Type B pancreatic cell (in vitro differentiated cells): ENCODE measurements at regions not wholly inside any gene's neighbourhood (a gene's known extent, or its start where the extent isn't known, plus 50 kb on each side); places are given as distances from the start of the nearest gene placed in this dataset.

ENCODE experiments used
- DNase-seq: peaks from one replicate; pipeline ENCODE4 v3.0.0; 2021; ENCODE audit warnings: mixed read lengths; ENCODE audit not compliant: unreplicated experiment; ENCODE audit errors: extremely low spot score
- H3K27ac Mint-ChIP-seq: 2 replicates; pipeline ENCODE4 v1.8.0; 2021; ENCODE audit warnings: mild to moderate bottlenecking, mixed read lengths
- H3K27me3 Mint-ChIP-seq: 2 replicates; pipeline ENCODE4 v1.8.0; 2021; ENCODE audit warnings: mixed read lengths
- H3K36me3 Mint-ChIP-seq: 2 replicates; pipeline ENCODE4 v1.8.0; 2021; ENCODE audit warnings: mixed read lengths
- H3K4me1 Mint-ChIP-seq: one replicate; pipeline ENCODE4 v1.8.0; 2021; ENCODE audit warnings: mixed read lengths; ENCODE audit not compliant: unreplicated experiment
- H3K4me3 Mint-ChIP-seq: 2 replicates; pipeline ENCODE4 v1.8.0; 2021; ENCODE audit warnings: mild to moderate bottlenecking, mixed read lengths
- H3K9me3 Mint-ChIP-seq: 2 replicates; pipeline ENCODE4 v1.8.0; 2021; ENCODE audit warnings: mixed read lengths
- TF ChIP-seq, protein P1 (sequence below): fragments of 200-600 bp; sonication (generic); conservative IDR thresholded peaks from 2 replicates; pipeline ENCODE4 v1.5.0; 2021; ENCODE audit warnings: antibody characterized with exemption, mild to moderate bottlenecking

DNA sequence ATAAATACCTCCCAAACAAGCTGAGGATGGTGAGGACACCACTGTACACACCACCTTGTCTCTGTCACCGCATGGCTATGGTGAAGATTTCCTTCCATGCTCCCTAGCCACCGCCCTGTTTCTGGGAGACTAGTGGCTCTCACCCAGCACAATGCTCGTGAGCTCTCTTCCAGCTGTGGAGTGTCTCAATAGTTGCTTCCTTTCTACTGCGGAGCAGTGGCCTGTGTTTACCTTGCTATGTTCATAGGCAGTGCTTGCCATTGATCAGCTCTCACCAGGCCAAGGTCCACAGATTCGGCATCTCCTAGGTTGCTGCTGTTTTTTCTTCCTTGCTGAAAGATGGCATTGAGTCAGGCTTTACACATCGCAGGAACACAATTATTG, 313.6 kb upstream of the RTL1 start:
- H3K36me3 Mint-ChIP-seq: no peaks in the 10 kb centered on the region
- peak overlapping the region; percentile 33 for H3K4me3 Mint-ChIP-seq
- DNase-seq: peak; percentile 34
- no peaks in the 10 kb centered on the region for H3K27me3 Mint-ChIP-seq
- H3K4me1 Mint-ChIP-seq: peaks cover 13% of the 10 kb centered on the region
- no peak overlapping the region for H3K27ac Mint-ChIP-seq
- H3K9me3 Mint-ChIP-seq: peaks cover 9% of the 10 kb centered on the region
- TF ChIP-seq, protein P1, sequence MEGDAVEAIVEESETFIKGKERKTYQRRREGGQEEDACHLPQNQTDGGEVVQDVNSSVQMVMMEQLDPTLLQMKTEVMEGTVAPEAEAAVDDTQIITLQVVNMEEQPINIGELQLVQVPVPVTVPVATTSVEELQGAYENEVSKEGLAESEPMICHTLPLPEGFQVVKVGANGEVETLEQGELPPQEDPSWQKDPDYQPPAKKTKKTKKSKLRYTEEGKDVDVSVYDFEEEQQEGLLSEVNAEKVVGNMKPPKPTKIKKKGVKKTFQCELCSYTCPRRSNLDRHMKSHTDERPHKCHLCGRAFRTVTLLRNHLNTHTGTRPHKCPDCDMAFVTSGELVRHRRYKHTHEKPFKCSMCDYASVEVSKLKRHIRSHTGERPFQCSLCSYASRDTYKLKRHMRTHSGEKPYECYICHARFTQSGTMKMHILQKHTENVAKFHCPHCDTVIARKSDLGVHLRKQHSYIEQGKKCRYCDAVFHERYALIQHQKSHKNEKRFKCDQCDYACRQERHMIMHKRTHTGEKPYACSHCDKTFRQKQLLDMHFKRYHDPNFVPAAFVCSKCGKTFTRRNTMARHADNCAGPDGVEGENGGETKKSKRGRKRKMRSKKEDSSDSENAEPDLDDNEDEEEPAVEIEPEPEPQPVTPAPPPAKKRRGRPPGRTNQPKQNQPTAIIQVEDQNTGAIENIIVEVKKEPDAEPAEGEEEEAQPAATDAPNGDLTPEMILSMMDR: no peak

DNA sequence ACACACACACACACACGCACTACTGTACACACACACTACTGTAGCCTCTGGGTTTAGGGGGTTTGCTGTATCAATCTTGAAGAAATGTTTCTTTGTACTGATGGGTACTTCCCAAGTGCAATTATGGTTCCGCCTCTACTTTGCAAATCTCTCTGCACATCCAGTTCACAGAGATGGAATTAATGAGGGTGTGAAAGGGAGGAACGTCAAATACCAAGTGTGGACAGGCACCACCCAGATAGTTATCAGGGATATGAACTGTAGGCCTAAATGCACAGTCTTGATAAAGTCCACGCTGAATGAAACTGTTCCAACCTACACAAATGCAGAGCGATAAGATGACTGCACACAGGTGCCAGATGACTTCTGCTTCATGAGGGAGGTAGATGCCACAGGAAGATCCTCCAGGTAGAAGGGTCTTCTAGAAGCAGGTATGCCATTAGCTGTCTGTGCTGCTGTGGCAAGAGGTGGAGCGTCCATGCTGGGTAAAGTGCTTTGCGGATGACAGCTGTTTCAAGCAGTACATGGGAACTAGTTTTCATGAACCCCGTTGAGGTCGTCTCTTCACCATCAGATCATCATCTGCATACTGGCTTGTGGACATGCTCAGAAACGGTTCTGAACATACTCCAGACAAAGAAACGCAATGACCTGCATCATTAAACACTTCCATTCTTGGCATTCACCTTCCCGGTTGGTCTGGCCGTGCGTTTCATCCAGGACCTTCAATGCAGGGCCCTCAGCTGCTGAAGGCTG, 314.3 kb upstream of the RTL1 start:
- DNase-seq: peak; percentile 16
- Mint-ChIP-seq H3K4me1 (peaks cover 16% of the 10 kb centered on the region), H3K36me3 (no peaks in the 10 kb centered on the region), H3K27me3 (no peaks in the 10 kb centered on the region), H3K4me3 (no peak overlapping the region), H3K27ac (no peak overlapping the region), H3K9me3 (peaks cover 7% of the 10 kb centered on the region)
- TF ChIP-seq, protein P1: no peak

DNA sequence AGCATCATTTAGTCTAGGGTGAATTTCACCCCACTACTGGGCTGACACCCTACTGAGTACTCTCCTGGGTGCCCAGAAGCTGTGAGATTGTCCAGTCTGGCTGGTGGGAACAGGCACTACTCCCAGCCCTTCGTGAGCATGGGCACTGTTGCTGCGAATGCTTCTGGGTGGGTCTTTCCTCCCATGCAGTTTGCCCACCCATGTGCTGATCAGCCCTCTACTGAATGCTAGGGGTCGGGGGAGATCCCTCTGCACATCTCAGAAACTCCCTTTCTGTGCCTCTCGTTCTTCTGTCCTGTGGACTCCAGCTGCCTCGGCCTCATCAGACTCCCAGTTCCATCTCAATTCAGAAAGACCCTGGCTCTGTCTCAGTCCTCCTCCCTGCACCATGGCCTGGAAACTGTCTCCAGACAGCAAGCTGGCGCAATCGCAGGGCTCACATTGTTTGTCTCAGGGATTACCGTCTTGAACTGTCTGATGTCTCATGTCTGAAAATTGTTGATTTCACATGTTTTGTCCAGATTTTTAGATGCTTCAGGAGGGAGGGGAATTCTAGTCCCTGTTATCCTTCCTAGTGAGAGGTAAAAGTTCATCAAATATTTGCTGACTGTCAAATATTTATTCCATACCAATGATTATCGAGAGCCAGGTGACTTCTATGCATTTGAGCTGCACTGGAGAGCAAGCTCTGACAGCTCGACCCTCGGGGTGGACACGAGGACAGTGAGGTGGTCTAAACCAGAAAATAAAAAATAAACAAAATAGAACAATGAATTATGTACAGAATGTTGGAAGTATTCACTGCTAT, 316.6 kb upstream of the RTL1 start:
- TF ChIP-seq, protein P1: no peak
- H3K4me1 Mint-ChIP-seq: peaks cover 27% of the 10 kb centered on the region
- H3K27ac Mint-ChIP-seq: no peak overlapping the region
- H3K4me3 Mint-ChIP-seq: no peak overlapping the region
- peak; percentile 50 for DNase-seq
- no peaks in the 10 kb centered on the region for H3K36me3 Mint-ChIP-seq
- H3K9me3 Mint-ChIP-seq: no peaks in the 10 kb centered on the region
- H3K27me3 Mint-ChIP-seq: peaks cover 6% of the 10 kb centered on the region

DNA sequence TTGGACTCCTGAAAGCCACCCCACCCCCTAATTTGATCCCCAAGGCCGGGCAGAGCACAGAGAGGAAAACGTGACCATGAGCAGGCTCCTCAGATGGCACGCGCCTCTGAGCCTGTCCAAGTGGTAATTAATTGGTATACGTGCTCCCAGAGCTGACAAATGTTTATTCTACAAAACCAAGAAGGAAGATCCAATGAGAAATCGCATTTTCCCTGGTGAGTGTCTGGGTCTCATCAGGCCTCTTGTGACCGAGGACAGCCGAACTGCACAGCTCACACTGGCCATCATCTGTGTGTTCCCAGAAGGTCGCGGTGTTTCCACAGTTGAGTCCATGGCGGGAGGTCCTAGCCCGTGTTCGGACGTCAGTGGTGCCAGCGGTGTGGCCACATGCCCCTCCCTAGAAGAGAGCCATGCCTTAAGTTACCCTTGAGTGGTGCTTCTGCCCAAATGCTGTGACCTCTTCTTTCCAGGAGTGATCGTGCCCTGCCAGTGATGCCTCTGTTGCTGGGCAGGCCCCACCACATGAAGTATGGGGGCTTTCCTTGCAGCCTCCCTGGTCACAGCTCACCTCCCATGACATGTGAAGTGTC, 317.5 kb upstream of the RTL1 start:
- no peaks in the 10 kb centered on the region for H3K36me3 Mint-ChIP-seq
- peak; percentile 57 for DNase-seq
- H3K9me3 Mint-ChIP-seq: no peaks in the 10 kb centered on the region
- no peak overlapping the region for H3K27ac Mint-ChIP-seq
- TF ChIP-seq, protein P1: no peak
- no peak overlapping the region for H3K4me3 Mint-ChIP-seq
- peaks cover 6% of the 10 kb centered on the region for H3K27me3 Mint-ChIP-seq
- H3K4me1 Mint-ChIP-seq: peaks cover 27% of the 10 kb centered on the region

DNA sequence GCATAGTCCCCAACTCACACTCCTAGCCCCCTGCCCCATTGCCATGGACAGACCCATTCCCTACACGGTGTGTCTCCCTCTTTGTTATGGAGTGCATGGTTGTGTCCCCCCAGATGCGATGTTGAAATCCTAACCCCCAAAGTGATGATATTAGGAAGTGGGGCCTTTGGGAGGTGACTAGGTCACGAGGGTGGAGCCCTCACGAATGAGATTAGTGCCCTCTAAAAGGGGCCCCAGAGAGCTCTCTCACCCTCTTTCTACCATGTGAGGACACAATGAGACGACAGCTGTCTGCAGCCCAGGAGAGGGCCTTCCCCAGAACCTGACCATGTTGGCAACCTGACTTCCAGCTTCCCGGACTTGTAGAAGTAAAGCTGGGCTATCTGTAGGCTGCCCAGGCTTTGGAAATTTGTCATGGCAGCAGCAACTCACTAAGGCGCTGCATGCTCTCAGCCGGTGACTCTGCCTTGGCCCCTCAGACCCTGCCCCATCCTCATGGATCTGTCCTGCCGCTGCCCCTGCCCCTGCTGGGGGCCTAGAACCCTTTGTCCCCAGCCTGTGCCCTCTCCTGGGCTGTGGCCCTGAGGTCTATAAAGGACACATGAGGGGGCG, 318.1 kb upstream of the RTL1 start:
- H3K27ac Mint-ChIP-seq: no peak overlapping the region
- H3K9me3 Mint-ChIP-seq: no peaks in the 10 kb centered on the region
- DNase-seq: peak; percentile 53
- peaks cover 26% of the 10 kb centered on the region for H3K4me1 Mint-ChIP-seq
- no peak overlapping the region for H3K4me3 Mint-ChIP-seq
- peaks cover 6% of the 10 kb centered on the region for H3K27me3 Mint-ChIP-seq
- no peaks in the 10 kb centered on the region for H3K36me3 Mint-ChIP-seq
- TF ChIP-seq, protein P1: no peak
